Muscle layer of duodenum (tissue), 2 donors: ENCODE measurements at regions not wholly inside any gene's neighbourhood (a gene's known extent, or its start where the extent isn't known, plus 50 kb on each side); places are given as distances from the start of the nearest gene placed in this dataset.

ENCODE experiments used
- H3K27ac ChIP-seq: one replicate; pipeline ENCODE4 v1.7.0; 2013; ENCODE audit warnings: mild to moderate bottlenecking, low read length
- H3K27me3 ChIP-seq: one replicate; pipeline ENCODE4 v1.7.0; 2013; ENCODE audit warnings: low read depth, mild to moderate bottlenecking, control low read depth, low read length
- H3K36me3 ChIP-seq, 2 donors: one replicate each; pipeline ENCODE4 v1.7.0; 2013; ENCODE audit warnings: low read length in 2 of 2, control low read depth in 1 of 2, mild to moderate bottlenecking in 1 of 2; ENCODE audit not compliant: insufficient read depth in 2 of 2, control insufficient read depth in 1 of 2
- H3K4me1 ChIP-seq, 2 donors: one replicate each; pipeline ENCODE4 v1.7.0; 2013; ENCODE audit warnings: low read length in 2 of 2, mild to moderate bottlenecking in 2 of 2, control low read depth in 1 of 2, moderate library complexity in 1 of 2; ENCODE audit not compliant: insufficient read depth in 2 of 2, control insufficient read depth in 1 of 2
- H3K4me3 ChIP-seq, 2 donors: one replicate each; pipeline ENCODE4 v1.7.0; 2013; ENCODE audit warnings: low read length in 2 of 2, low read depth in 1 of 2, mild to moderate bottlenecking in 1 of 2
- H3K9me3 ChIP-seq, 2 donors: one replicate each; pipeline ENCODE4 v1.7.0; 2013; ENCODE audit warnings: low read length in 2 of 2, control low read depth in 1 of 2, mild to moderate bottlenecking in 1 of 2; ENCODE audit not compliant: control insufficient read depth in 1 of 2
- donor health status: healthy.

GRCh38 chr4:136706942-136707341, 825.4 kb downstream of the PCDH18 start:
- Histone ChIP-seq H3K4me1 (no peaks in the 10 kb centered on the region), H3K4me3 (no peak overlapping the region), H3K9me3 (no peaks in the 10 kb centered on the region), H3K27me3 (no peaks in the 10 kb centered on the region), H3K27ac (no peak overlapping the region), H3K36me3 (no peaks in the 10 kb centered on the region)

- H3K9me3 ChIP-seq, result no peaks in the 10 kb centered on the region
- no peaks in the 10 kb centered on the region for H3K36me3 ChIP-seq
- no peak overlapping the region for H3K27ac ChIP-seq
- no peaks in the 10 kb centered on the region for H3K27me3 ChIP-seq
- H3K4me1 ChIP-seq, result no peaks in the 10 kb centered on the region
- no peak overlapping the region for H3K4me3 ChIP-seq
These were observed 832.4 kb downstream of the PCDH18 start for GRCh38 chr4:136699905-136700304.

GRCh38 chr4:136691607-136692006, 840.7 kb downstream of the PCDH18 start:
- H3K4me3 ChIP-seq, result no peak overlapping the region
- H3K36me3 ChIP-seq, result no peaks in the 10 kb centered on the region
- no peak overlapping the region for H3K27ac ChIP-seq
- H3K9me3 ChIP-seq, result no peaks in the 10 kb centered on the region
- no peaks in the 10 kb centered on the region for H3K4me1 ChIP-seq
- H3K27me3 ChIP-seq, result no peaks in the 10 kb centered on the region

GRCh38 chr4:136690360-136690759, 841.9 kb downstream of the PCDH18 start:
- Histone ChIP-seq H3K4me1 (no peaks in the 10 kb centered on the region), H3K9me3 (no peaks in the 10 kb centered on the region), H3K36me3 (no peaks in the 10 kb centered on the region), H3K27me3 (no peaks in the 10 kb centered on the region), H3K4me3 (no peak overlapping the region), H3K27ac (no peak overlapping the region)

- Histone ChIP-seq H3K4me1 (no peaks in the 10 kb centered on the region), H3K36me3 (no peaks in the 10 kb centered on the region), H3K4me3 (no peak overlapping the region), H3K27me3 (no peaks in the 10 kb centered on the region), H3K9me3 (no peaks in the 10 kb centered on the region), H3K27ac (no peak overlapping the region)
These were observed 844.7 kb downstream of the PCDH18 start for GRCh38 chr4:136687596-136687995.

- Histone ChIP-seq H3K9me3 (no peaks in the 10 kb centered on the region), H3K4me3 (no peak overlapping the region), H3K36me3 (no peaks in the 10 kb centered on the region), H3K4me1 (no peaks in the 10 kb centered on the region), H3K27ac (no peak overlapping the region), H3K27me3 (no peaks in the 10 kb centered on the region)
These were observed 845.2 kb downstream of the PCDH18 start for GRCh38 chr4:136687118-136687517.

GRCh38 chr4:136680761-136681160, 851.5 kb downstream of the PCDH18 start:
- Histone ChIP-seq H3K27ac (no peak overlapping the region), H3K9me3 (no peaks in the 10 kb centered on the region), H3K4me3 (no peak overlapping the region), H3K27me3 (no peaks in the 10 kb centered on the region), H3K4me1 (no peaks in the 10 kb centered on the region), H3K36me3 (no peaks in the 10 kb centered on the region)

GRCh38 chr4:136680271-136680670, 852.0 kb downstream of the PCDH18 start:
- no peak overlapping the region for H3K4me3 ChIP-seq
- H3K9me3 ChIP-seq, result no peaks in the 10 kb centered on the region
- H3K27ac ChIP-seq, result no peak overlapping the region
- H3K4me1 ChIP-seq, result no peaks in the 10 kb centered on the region
- no peaks in the 10 kb centered on the region for H3K27me3 ChIP-seq
- H3K36me3 ChIP-seq, result no peaks in the 10 kb centered on the region

GRCh38 chr4:136670265-136670664, 862.0 kb downstream of the PCDH18 start:
- H3K27me3 ChIP-seq, result no peaks in the 10 kb centered on the region
- H3K27ac ChIP-seq, result no peak overlapping the region
- no peaks in the 10 kb centered on the region for H3K9me3 ChIP-seq
- no peak overlapping the region for H3K4me3 ChIP-seq
- no peaks in the 10 kb centered on the region for H3K4me1 ChIP-seq
- H3K36me3 ChIP-seq, result no peaks in the 10 kb centered on the region

GRCh38 chr4:136664988-136665387, 867.3 kb downstream of the PCDH18 start:
- Histone ChIP-seq H3K9me3 (peaks cover 0 to 6% of the 10 kb centered on the region in 2 donors), H3K4me3 (no peak overlapping the region), H3K27me3 (no peaks in the 10 kb centered on the region), H3K36me3 (no peaks in the 10 kb centered on the region), H3K27ac (no peak overlapping the region), H3K4me1 (no peaks in the 10 kb centered on the region)

GRCh38 chr4:136662539-136662938, 869.8 kb downstream of the PCDH18 start:
- H3K27ac ChIP-seq, result no peak overlapping the region
- H3K9me3 ChIP-seq, result peaks cover 0 to 6% of the 10 kb centered on the region in 2 donors
- H3K36me3 ChIP-seq, result no peaks in the 10 kb centered on the region
- no peaks in the 10 kb centered on the region for H3K27me3 ChIP-seq
- no peak overlapping the region for H3K4me3 ChIP-seq
- H3K4me1 ChIP-seq, result no peaks in the 10 kb centered on the region

- Histone ChIP-seq H3K9me3 (no peaks in the 10 kb centered on the region), H3K4me3 (no peak overlapping the region), H3K36me3 (no peaks in the 10 kb centered on the region), H3K27ac (no peak overlapping the region), H3K27me3 (no peaks in the 10 kb centered on the region), H3K4me1 (no peaks in the 10 kb centered on the region)
These were observed 878.5 kb downstream of the PCDH18 start for GRCh38 chr4:136653640-136654406.
